ENCODE measurements at regions not wholly inside any gene's neighbourhood (a gene's known extent, or its start where the extent isn't known, plus 50 kb on each side); places are given as distances from the start of the nearest gene placed in this dataset.

DNA sequence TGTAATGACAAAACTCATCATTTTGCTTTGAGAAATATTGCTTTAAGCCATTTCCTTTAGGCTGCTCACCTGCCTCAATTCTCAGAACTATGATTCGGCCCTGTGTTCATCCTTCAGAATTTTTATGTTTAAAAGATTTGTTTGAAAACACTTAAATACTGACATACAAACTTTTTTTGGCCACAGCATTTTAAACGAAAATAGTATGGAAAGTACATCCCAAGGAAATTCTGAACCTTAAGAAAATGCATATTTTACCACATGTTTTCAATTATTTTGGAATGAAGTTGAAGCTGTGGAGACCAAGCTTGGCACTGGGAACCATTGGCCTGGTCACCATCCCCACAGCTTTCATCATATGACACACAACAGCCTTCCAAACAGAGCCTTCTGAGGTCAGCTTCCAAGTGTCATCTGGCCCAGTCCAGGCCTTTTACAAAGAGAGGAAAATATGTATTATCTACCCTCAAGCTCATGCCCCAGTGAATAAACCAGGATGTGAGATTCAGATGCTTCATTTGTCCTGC, 83.3 kb downstream of the SOD2 start:
- H3K4me1 ChIP-seq (ENCODE audit: insufficient read depth, low read length) = no peaks in the 10 kb centered on the region
- no peak overlapping the region for H2BK20ac ChIP-seq (ENCODE audit: low read depth, low read length, poor library complexity, severe bottlenecking)
- no peaks in the 10 kb centered on the region for H3K79me1 ChIP-seq (ENCODE audit: insufficient read depth, low read depth, low read length, poor library complexity, severe bottlenecking)
- no peak overlapping the region for H2AK5ac ChIP-seq (ENCODE audit: insufficient read length, low read length)
- Mint-ChIP-seq H3K36me3 (ENCODE audit: insufficient read depth in 1 of 3, low read depth in 3 of 3) (peaks cover 0 to 2% (median 0%) of the 10 kb centered on the region in 3 experiments; a peak in 3 of 7 replicates), H3K4me3 (no peak overlapping the region), H3K9me3 (peaks cover 3 to 9% of the 10 kb centered on the region in 2 experiments), H3K27ac (no peak overlapping the region), H3K4me1 (no peaks in the 10 kb centered on the region), H3K27me3 (ENCODE audit: low read depth) (no peaks in the 10 kb centered on the region; the same call in 1 of the 2 replicates)
- no peaks in the 10 kb centered on the region for H3K79me2 ChIP-seq (ENCODE audit: insufficient read depth, low read length)
- TF ChIP-seq, protein P1, sequence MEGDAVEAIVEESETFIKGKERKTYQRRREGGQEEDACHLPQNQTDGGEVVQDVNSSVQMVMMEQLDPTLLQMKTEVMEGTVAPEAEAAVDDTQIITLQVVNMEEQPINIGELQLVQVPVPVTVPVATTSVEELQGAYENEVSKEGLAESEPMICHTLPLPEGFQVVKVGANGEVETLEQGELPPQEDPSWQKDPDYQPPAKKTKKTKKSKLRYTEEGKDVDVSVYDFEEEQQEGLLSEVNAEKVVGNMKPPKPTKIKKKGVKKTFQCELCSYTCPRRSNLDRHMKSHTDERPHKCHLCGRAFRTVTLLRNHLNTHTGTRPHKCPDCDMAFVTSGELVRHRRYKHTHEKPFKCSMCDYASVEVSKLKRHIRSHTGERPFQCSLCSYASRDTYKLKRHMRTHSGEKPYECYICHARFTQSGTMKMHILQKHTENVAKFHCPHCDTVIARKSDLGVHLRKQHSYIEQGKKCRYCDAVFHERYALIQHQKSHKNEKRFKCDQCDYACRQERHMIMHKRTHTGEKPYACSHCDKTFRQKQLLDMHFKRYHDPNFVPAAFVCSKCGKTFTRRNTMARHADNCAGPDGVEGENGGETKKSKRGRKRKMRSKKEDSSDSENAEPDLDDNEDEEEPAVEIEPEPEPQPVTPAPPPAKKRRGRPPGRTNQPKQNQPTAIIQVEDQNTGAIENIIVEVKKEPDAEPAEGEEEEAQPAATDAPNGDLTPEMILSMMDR (conservative IDR thresholded peaks at IDR 0.05) = no peak
- H2BK120ac ChIP-seq (ENCODE audit: low read depth, low read length, poor library complexity, severe bottlenecking) = no peak overlapping the region
- H2BK15ac ChIP-seq (ENCODE audit: low read depth, low read length) = no peak overlapping the region
- no peak overlapping the region for H4K8ac ChIP-seq (replicated peaks; ENCODE audit: insufficient read length, low read depth, low read length)
- no peak overlapping the region for H4K5ac ChIP-seq (ENCODE audit: insufficient read length, low read depth, low read length)
- no peak overlapping the region for H4K91ac ChIP-seq (ENCODE audit: insufficient read length, low read depth, low read length)
- no peak overlapping the region for H3K14ac ChIP-seq (ENCODE audit: insufficient read depth, low read length)
- no CpG with 5 or more reads among the region's 2 CpGs for WGBS (ENCODE audit: extremely low coverage, insufficient read length, low lambda C conversion rate)
- H3K4me2 ChIP-seq (ENCODE audit: insufficient read depth, insufficient read length, low read length) = no peak overlapping the region
- no peak overlapping the region for H3K9ac ChIP-seq (ENCODE audit: extremely low read depth, insufficient read length, low read length)
- H2BK5ac ChIP-seq (ENCODE audit: insufficient read length, low read length) = no peak overlapping the region
- no peaks in the 10 kb centered on the region for H4K20me1 ChIP-seq (ENCODE audit: control insufficient read depth, insufficient read depth, insufficient read length)
- no peak overlapping the region for H3K23ac ChIP-seq (ENCODE audit: insufficient read length, low read depth, low read length)
- DNase-seq = no peak
- no peaks in the 10 kb centered on the region for H3K27me3 ChIP-seq (ENCODE audit: insufficient read depth, low read length)
- no peaks in the 10 kb centered on the region for H3K23me2 ChIP-seq (ENCODE audit: insufficient read length, low read depth, low read length, poor library complexity, severe bottlenecking)
- no peak overlapping the region for H3K56ac ChIP-seq (ENCODE audit: insufficient read length, low read depth, low read length)
- no peak overlapping the region for H3K27ac ChIP-seq (ENCODE audit: insufficient read length, low read depth, low read length)
- no peak overlapping the region for H3K4ac ChIP-seq (ENCODE audit: low read depth, low read length)
- H3T11ph ChIP-seq (ENCODE audit: low read length) = no peak overlapping the region
- H3K18ac ChIP-seq (ENCODE audit: insufficient read length, low read depth, low read length) = no peak overlapping the region
- no peaks in the 10 kb centered on the region for H3K9me3 ChIP-seq (ENCODE audit: control insufficient read depth, low read depth, low read length)
- no peak overlapping the region for H2BK12ac ChIP-seq (ENCODE audit: insufficient read length, low read depth, low read length)
- H2AFZ ChIP-seq (ENCODE audit: low read length) = no peak overlapping the region

Measured in H9 (cell line).